ENCODE measurements at regions not wholly inside any gene's neighbourhood (a gene's known extent, or its start where the extent isn't known, plus 50 kb on each side); places are given as distances from the start of the nearest gene placed in this dataset.
A peak's percentile ranks its signal among the peaks of the same experiment; 100 is the strongest.
"Not testable (repeated sequence)": the region's sequence is repeated elsewhere in the genome, so short reads cannot be mapped to it uniquely, and the experiment has no call there.

- peaks cover 37% of the 10 kb centered on the region for H3K9me3 Mint-ChIP-seq
- not testable (repeated sequence) for H3K27me3 Mint-ChIP-seq (ENCODE audit: low read depth); DNase-seq (ENCODE audit: low spot score); H3K4me3 Mint-ChIP-seq; H3K36me3 Mint-ChIP-seq (ENCODE audit: low read depth); H3K27ac Mint-ChIP-seq; H3K4me1 Mint-ChIP-seq (ENCODE audit: low read depth)
These were observed 142.2 kb upstream of the ZNF722 start for GRCh38 chr7:63856466-63856865.

- Mint-ChIP-seq H3K36me3 (ENCODE audit: low read depth) (no peaks in the 10 kb centered on the region), H3K4me1 (ENCODE audit: low read depth) (no peaks in the 10 kb centered on the region), H3K9me3 (peaks cover 49% of the 10 kb centered on the region), H3K4me3 (no peak overlapping the region), H3K27ac (no peak overlapping the region), H3K27me3 (ENCODE audit: low read depth) (no peaks in the 10 kb centered on the region)
- DNase-seq (ENCODE audit: low spot score): no peak
These were observed 131.5 kb upstream of the ZNF722 start for GRCh38 chr7:63867127-63867526.

- peaks cover 41% of the 10 kb centered on the region for H3K9me3 Mint-ChIP-seq
- not testable (repeated sequence) for DNase-seq (ENCODE audit: low spot score); H3K4me3 Mint-ChIP-seq; H3K27me3 Mint-ChIP-seq (ENCODE audit: low read depth); H3K36me3 Mint-ChIP-seq (ENCODE audit: low read depth); H3K4me1 Mint-ChIP-seq (ENCODE audit: low read depth); H3K27ac Mint-ChIP-seq
These were observed 124.4 kb upstream of the ZNF722 start for GRCh38 chr7:63874242-63874641.

GRCh38 chr7:63876707-63877322 lies 121.8 kb upstream of the ZNF722 start:
- no peak for DNase-seq (ENCODE audit: low spot score)
- Mint-ChIP-seq H3K4me1 (ENCODE audit: low read depth) (no peaks in the 10 kb centered on the region), H3K36me3 (ENCODE audit: low read depth) (no peaks in the 10 kb centered on the region), H3K9me3 (peaks cover 61% of the 10 kb centered on the region), H3K4me3 (no peak overlapping the region), H3K27ac (no peak overlapping the region), H3K27me3 (ENCODE audit: low read depth) (no peaks in the 10 kb centered on the region)

- H3K4me1 Mint-ChIP-seq (ENCODE audit: low read depth): no peaks in the 10 kb centered on the region
- no peaks in the 10 kb centered on the region for H3K36me3 Mint-ChIP-seq (ENCODE audit: low read depth)
- H3K27me3 Mint-ChIP-seq (ENCODE audit: low read depth): no peaks in the 10 kb centered on the region
- peaks cover 51% of the 10 kb centered on the region for H3K9me3 Mint-ChIP-seq
- no peak overlapping the region for H3K4me3 Mint-ChIP-seq
- no peak for DNase-seq (ENCODE audit: low spot score)
- no peak overlapping the region for H3K27ac Mint-ChIP-seq
These were observed 111.6 kb upstream of the ZNF722 start for GRCh38 chr7:63887031-63887430.

- peak overlapping the region; percentile 86 for H3K4me3 Mint-ChIP-seq
- H3K36me3 Mint-ChIP-seq (ENCODE audit: low read depth): no peaks in the 10 kb centered on the region
- H3K9me3 Mint-ChIP-seq: peaks cover 34% of the 10 kb centered on the region
- DNase-seq (ENCODE audit: low spot score): peak; percentile 7
- no peaks in the 10 kb centered on the region for H3K4me1 Mint-ChIP-seq (ENCODE audit: low read depth)
- peak overlapping the region; percentile 82 for H3K27ac Mint-ChIP-seq
- no peaks in the 10 kb centered on the region for H3K27me3 Mint-ChIP-seq (ENCODE audit: low read depth)
These were observed 98.8 kb upstream of the ZNF722 start for GRCh38 chr7:63899691-63900393.

- H3K27ac Mint-ChIP-seq: peak overlapping the region; percentile 82
- DNase-seq (ENCODE audit: low spot score): peak; percentile 58
- H3K4me1 Mint-ChIP-seq (ENCODE audit: low read depth): no peaks in the 10 kb centered on the region
- H3K27me3 Mint-ChIP-seq (ENCODE audit: low read depth): no peaks in the 10 kb centered on the region
- peaks cover 41% of the 10 kb centered on the region for H3K9me3 Mint-ChIP-seq
- H3K36me3 Mint-ChIP-seq (ENCODE audit: low read depth): no peaks in the 10 kb centered on the region
- H3K4me3 Mint-ChIP-seq: peak overlapping the region; percentile 86
These were observed 98.0 kb upstream of the ZNF722 start for GRCh38 chr7:63900394-63901203.

- DNase-seq (ENCODE audit: low spot score): not testable (repeated sequence)
These were observed 97.5 kb upstream of the ZNF722 start for GRCh38 chr7:63901204-63901506.

GRCh38 chr7:63918986-63919385 lies 79.7 kb upstream of the ZNF722 start:
- Mint-ChIP-seq H3K27me3 (ENCODE audit: low read depth) (no peaks in the 10 kb centered on the region), H3K9me3 (peaks cover 40% of the 10 kb centered on the region), H3K4me1 (ENCODE audit: low read depth) (no peaks in the 10 kb centered on the region)

More at GRCh38 chr7:63901204-63901506, 97.5 kb upstream of the ZNF722 start:
- Mint-ChIP-seq H3K4me3 (peak overlapping the region; percentile 86), H3K9me3 (peaks cover 43% of the 10 kb centered on the region)
- H3K36me3 Mint-ChIP-seq (ENCODE audit: low read depth); H3K4me1 Mint-ChIP-seq (ENCODE audit: low read depth); H3K27me3 Mint-ChIP-seq (ENCODE audit: low read depth); H3K27ac Mint-ChIP-seq: not testable (repeated sequence)

GRCh38 chr7:63925262-63925625 lies 73.4 kb upstream of the ZNF722 start:
- no peak for DNase-seq (ENCODE audit: low spot score)
- H3K27ac Mint-ChIP-seq: peak overlapping the region; percentile 83
- no peaks in the 10 kb centered on the region for H3K36me3 Mint-ChIP-seq (ENCODE audit: low read depth)
- H3K9me3 Mint-ChIP-seq: peaks cover 62% of the 10 kb centered on the region
- peak overlapping the region; percentile 90 for H3K4me3 Mint-ChIP-seq
- H3K27me3 Mint-ChIP-seq (ENCODE audit: low read depth): no peaks in the 10 kb centered on the region
- H3K4me1 Mint-ChIP-seq (ENCODE audit: low read depth): peaks cover 2% of the 10 kb centered on the region

More at GRCh38 chr7:63918986-63919385, 79.7 kb upstream of the ZNF722 start:
- Mint-ChIP-seq H3K36me3 (ENCODE audit: low read depth) (no peaks in the 10 kb centered on the region), H3K27ac (no peak overlapping the region), H3K4me3 (no peak overlapping the region)
- DNase-seq (ENCODE audit: low spot score): no peak

- H3K4me1 Mint-ChIP-seq (ENCODE audit: low read depth): peaks cover 2% of the 10 kb centered on the region
- H3K9me3 Mint-ChIP-seq: peaks cover 68% of the 10 kb centered on the region
- H3K4me3 Mint-ChIP-seq: peak overlapping the region; percentile 90
- H3K27me3 Mint-ChIP-seq (ENCODE audit: low read depth): no peaks in the 10 kb centered on the region
- no peaks in the 10 kb centered on the region for H3K36me3 Mint-ChIP-seq (ENCODE audit: low read depth)
- peak; percentile 73 for DNase-seq (ENCODE audit: low spot score)
- H3K27ac Mint-ChIP-seq: peak overlapping the region; percentile 83
These were observed 72.8 kb upstream of the ZNF722 start for GRCh38 chr7:63925626-63926460.

- Mint-ChIP-seq H3K4me1 (ENCODE audit: low read depth) (peaks cover 2% of the 10 kb centered on the region), H3K27ac (no peak overlapping the region), H3K4me3 (no peak overlapping the region), H3K9me3 (peaks cover 57% of the 10 kb centered on the region), H3K27me3 (ENCODE audit: low read depth) (no peaks in the 10 kb centered on the region), H3K36me3 (ENCODE audit: low read depth) (no peaks in the 10 kb centered on the region)
- DNase-seq (ENCODE audit: low spot score): no peak
These were observed 71.4 kb upstream of the ZNF722 start for GRCh38 chr7:63927261-63927660.

GRCh38 chr7:63931057-63931600 lies 67.5 kb upstream of the ZNF722 start:
- H3K4me1 Mint-ChIP-seq (ENCODE audit: low read depth): peaks cover 2% of the 10 kb centered on the region
- no peak for DNase-seq (ENCODE audit: low spot score)
- H3K27ac Mint-ChIP-seq: no peak overlapping the region
- H3K4me3 Mint-ChIP-seq: no peak overlapping the region
- H3K27me3 Mint-ChIP-seq (ENCODE audit: low read depth): no peaks in the 10 kb centered on the region
- no peaks in the 10 kb centered on the region for H3K36me3 Mint-ChIP-seq (ENCODE audit: low read depth)
- peaks cover 40% of the 10 kb centered on the region for H3K9me3 Mint-ChIP-seq

Data from T-helper 2 cell treated with Interferon-gamma antibody and Interleukin-4, amounts not matched to agents 5 μg/mL and 100 μg/mL, for 36 hours (primary cell).